ENCODE measurements at regions not wholly inside any gene's neighbourhood (a gene's known extent, or its start where the extent isn't known, plus 50 kb on each side); places are given as distances from the start of the nearest gene placed in this dataset.
"Not testable (repeated sequence)": the region's sequence is repeated elsewhere in the genome, so short reads cannot be mapped to it uniquely, and the experiment has no call there.

DNA sequence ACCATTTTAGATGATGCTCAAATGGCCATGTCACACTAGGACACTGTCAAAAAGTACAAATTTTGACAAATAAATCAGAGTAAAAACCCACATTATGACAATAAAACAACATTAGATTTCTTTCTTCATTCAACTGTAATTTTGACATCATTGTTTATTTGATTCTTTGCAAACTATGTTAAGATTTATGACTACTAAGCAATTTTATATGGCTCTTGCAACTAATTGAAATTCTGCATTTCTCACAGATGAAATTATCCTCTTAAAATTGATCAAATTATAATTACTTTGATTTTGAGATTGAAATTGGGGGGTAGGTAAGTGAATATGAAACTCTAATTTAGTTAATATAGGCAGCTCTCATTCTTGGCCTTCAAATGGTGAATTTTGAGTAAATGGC, 59.8 kb downstream of the ATOH1 start:
- DNase-seq = no peak

DNA sequence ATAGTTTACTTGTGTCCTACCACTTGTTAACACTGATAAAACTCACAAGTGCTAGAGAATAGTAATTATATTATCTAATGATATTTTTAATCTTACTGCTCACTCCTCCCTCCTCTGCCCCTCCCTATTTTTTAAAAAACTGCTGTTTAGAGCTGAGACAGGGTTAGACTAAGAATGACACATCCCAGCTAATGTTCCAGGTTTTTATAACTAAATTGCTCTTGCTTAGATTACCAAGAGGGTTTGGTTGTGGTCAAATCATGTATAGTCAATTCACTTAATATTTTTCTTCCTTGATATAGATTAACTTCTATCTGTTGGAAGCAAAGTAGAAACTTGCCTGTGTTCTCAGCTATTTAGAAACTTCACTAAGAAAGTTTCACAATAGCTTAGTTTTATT, 60.2 kb downstream of the ATOH1 start:
- DNase-seq = no peak

DNA sequence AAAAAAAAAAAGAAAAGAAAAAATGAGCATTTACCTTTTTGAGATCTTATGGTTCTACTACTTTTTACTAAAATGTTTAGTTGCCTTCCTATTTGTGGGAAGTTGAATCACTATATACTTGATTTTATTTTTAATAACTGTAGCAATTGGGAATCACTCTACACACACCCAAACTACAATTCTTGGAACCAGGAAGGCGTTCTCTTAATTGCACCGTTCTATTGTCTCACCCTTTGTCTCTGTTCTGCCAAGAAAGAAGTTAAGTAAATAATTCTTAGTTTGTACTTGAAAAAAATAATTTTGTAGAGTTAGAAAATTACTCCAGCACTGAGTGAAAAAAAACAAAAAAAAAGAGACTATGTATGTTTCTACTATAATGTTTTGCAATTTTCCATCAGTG, 62.7 kb downstream of the ATOH1 start:
- no peak for DNase-seq

DNA sequence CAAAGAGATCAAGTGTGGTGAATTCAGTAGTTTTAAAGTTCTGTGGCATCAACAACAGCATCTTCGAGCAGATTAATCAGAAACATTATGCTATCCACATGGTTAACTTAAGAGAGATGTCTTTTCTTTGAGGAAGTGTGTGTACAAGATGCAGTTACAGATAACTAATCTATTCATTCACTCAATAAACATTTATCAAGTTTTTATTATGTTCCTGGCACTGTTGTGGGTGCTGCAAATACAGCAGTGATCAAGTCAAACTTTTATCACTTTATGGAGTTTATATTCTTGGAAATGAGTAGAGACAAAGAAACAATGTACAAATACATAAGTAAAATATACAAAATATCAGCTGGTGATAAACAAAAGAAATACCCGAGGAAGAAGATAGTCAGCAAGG, 66.4 kb downstream of the ATOH1 start:
- no peak for DNase-seq

DNA sequence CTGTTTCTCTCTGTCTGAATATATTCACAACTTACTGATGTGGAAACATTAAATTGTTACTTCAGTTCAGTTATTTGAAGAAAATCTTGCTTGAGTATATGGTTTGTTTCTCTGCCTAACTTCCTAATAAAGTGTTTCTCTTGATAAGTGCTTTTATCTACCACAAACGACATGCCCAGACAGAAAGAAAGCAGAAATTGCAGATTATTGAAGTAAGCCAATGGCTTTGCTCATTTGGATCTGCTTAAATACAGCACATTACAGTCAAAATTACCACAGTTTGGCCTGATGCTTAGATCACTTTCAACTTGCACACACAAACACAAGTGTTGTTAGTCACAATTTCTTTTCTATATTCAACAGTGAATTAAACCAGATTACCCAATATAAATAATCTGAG, 68.0 kb downstream of the ATOH1 start:
- no peak for DNase-seq

DNA sequence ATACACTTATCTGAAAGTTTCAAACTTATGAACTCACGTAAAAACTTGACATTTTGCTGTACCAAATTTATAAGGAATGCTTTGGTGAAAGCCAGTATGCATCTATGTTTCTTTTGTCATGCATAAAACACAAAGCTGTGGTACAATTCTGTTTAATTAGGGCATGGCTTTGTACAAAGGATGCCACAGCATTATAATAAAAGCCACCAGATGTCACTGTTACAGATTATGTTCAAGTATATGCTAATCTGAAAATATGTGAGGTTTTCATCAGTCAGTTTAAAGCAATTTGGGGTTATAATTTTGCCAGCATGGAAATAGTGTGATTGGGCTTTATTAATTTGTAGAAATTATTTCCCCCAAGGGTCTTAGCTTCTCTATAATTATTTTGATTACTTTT, 69.0 kb downstream of the ATOH1 start:
- DNase-seq = no peak

DNA sequence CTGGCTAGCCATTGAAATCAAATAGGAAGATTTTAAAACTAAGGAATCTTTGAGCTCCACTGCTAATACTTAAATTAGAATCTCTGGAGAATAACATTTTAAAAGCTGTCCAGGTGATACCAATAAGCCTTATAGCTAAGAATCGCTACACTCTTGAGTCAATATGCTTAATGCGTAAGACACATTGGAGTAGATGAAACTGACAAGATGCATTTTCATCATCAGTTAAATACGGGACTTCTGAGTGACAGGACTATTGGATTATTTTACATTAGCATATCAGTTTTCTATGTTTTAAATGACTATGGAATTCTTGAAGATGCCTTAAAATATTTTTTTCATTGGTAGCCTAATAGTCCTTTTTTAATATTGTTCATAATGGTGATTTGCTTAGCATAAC, 80.2 kb downstream of the ATOH1 start:
- no peak for DNase-seq

DNA sequence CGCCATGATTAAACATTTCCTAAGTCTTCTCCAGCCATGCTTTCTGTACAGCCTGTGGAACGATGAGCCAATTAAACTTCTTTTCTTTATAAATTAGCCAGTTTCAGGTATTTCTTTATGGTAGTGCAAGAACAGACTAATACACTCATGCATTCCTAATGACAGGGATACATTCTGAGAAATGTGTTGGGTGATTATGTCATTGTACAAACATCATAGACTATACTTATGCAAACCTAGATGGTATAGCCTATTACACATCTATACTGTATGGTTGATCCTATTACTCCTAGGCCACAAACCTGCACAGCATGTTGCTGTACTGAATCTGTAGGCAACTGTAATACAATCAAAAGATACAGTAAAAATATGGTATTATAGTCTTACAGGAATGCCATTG, 83.1 kb downstream of the ATOH1 start:
- no peak for DNase-seq

DNA sequence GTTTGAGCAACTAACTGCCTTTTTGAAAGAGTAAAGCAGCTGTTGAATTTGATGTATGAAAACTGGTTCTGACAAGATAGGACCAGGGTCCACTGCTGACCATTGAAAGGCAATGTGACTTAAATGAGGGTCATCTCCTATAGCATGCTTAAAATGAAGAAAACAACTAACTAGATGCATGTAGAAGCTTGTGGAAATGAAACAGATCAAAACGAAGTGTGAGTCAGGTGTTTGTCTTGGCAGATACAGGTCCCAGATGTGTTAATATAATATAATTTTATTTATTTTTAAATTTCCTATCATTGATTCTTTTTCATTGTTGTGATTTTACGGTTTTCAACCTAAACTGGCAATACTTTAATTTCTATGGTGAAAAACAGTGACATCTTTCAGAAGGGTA, 83.6 kb downstream of the ATOH1 start:
- no peak for DNase-seq

DNA sequence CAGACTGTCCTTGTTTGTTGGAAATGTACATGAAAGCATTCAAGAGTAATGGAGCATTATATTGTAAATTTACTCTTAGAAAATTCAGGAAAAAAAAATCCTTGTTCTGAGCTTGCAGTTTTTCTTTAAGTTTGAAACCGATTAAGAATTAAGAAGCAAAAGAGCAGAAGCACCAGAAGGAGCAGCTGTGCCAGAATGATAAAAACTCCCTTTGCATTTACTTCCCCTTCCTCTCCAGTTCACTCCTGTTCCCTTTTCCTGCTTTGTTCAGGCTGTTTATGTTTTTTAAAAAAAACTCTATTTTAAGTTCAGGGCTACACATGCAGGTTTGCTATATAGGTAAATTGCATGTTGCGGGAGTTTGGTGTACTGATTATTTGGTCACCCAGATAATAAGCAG, 90.3 kb downstream of the ATOH1 start:
- no peak for DNase-seq

DNA sequence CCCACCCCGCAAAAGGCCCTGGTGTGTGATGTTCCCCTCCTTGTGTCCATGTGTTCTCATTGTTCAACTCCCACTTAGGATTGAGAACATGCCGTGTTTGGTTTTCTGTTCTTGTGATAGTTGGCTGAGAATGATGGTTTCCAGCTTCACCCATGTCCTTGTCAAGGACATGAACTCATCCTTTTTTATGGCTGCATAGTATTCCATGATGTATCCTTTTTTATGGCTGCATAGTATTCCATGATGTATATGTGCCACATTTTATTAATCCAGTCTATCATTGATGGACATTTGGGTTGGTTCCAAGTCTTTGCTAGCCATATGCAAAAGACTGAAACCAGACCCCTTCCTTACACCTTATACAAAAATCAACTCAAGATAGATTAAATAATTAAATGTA, 95.0 kb downstream of the ATOH1 start:
- not testable (repeated sequence) for DNase-seq

DNA sequence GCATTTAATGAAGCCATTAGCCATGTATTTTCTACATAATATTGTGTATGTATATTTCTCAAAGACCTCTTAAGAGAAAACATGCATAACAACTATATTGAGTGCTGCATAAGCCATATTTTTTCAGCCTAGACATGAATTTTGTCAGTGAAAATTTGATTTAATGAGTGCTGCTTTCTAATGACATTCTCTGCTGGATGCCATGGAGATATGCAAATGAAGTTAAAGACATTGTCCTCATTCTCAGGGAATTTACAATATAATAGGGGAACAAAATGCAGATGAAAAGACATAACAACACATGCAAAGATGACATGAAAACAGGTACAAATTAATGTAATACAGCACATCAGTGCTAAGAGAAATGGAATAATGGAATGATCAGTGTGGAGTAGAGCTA, 118.7 kb downstream of the ATOH1 start:
- no peak for DNase-seq

DNA sequence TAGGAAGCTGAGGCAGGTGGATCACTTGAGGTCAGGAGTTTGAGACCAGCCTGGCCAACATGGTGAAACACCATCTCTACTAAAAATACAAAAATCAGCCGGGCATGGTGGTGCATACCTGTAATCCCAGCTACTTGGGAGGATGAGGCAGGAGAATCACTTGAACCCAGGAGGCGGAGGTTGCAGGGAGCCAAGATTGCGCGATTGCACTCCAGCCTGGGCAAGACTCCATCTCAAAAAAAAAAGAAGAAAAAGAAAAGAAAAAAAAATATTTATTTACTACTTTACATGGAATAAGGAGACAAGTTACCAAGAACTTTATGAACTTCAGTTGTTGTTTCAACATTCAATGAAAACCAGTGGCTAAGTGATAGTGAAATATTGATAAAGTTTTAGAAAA, 121.7 kb downstream of the ATOH1 start:
- not testable (repeated sequence) for DNase-seq

DNA sequence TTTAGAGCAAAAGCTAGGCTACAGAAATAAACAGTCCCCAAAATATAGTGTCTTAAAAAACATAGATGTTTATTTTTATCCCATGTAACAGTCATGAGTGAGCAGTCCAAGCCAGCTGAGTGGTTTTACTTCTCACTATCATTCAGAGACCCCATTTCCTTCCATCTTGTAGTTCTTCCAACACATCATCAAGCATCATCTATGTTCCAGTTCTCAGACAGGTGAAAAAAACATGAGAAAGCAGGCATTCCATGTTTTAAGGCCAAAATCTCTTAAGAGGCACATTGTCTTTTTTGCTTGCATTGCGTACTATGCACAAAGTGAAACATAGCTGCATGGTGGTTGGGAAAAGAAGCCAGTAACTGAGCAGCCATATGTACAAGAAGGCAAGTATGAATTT, 128.6 kb downstream of the ATOH1 start:
- no peak for DNase-seq

DNA sequence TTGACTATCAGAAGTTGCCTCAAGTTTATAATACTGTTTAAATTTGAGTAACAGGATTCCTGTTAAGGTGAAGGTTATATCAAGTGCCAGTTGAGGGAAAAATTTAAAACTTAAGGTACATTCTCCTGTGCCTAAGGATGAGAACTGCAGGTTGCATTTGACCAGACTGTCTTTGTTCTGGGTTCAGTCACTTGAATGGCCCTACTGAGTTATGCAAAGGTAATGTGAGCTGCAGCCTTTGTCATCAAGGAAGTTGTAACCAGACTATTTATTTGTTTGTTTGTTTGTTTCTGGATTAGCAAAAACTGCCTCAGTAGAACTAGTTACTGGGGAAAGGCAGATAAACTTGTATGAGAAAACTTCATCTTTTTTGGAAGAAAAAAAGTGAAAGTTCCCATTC, 131.9 kb downstream of the ATOH1 start:
- no peak for DNase-seq

DNA sequence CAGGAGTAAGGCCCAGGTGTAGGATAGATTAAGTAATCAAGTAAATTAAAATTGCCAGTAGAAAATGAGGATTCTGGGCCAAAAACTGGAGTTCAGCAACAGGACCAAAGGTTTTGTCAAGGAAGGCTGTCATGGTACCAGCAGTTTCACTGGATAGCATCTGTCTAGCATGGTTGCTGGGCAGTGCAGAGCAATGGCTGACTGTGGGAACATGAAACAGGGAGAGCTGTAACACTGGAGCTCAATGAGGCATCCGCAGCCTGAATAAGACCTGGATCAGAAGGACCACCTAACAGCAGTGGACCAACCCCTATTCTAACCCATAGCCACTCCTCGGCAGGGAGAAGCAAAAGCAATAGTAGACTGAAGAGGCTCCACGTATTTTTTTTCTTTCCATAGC, 132.4 kb downstream of the ATOH1 start:
- DNase-seq = no peak

DNA sequence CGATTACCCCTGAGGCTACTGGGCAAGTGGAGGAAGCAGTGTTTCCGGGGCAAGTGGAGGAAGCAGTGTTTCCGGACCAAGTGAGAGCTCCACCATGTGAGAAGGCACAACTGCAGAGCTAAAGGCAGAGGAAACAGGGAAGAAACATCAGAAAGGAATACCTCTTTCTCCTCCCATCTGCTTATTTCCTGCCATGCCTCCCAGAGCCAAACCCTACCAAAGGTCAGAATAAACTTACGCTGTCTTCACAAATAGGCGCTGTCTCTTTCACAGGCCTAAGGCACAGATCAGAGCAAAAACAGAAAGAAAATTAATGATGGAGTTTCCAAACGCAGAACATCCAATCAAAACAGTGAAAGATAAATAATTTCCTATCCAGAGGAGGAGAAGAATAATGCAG, 153.0 kb downstream of the ATOH1 start:
- DNase-seq = no peak

DNA sequence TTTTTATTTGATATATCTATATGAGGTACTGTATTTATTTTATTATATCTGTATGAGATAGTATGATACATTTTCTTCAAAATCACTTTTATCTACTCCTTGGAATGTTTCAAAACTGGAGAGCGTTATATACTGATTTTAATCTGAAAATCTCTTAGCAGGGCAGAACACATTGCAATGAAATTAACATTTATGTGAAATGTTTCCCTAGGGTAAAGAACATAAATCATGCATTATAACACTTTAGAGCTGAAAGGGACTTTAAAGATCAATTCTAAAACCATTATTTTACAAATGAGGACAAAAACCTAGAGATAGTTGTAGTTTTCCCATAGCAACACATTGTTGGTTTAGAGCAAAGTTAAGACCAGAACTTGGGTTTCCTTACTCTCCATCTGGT, 153.7 kb downstream of the ATOH1 start:
- no peak for DNase-seq

DNA sequence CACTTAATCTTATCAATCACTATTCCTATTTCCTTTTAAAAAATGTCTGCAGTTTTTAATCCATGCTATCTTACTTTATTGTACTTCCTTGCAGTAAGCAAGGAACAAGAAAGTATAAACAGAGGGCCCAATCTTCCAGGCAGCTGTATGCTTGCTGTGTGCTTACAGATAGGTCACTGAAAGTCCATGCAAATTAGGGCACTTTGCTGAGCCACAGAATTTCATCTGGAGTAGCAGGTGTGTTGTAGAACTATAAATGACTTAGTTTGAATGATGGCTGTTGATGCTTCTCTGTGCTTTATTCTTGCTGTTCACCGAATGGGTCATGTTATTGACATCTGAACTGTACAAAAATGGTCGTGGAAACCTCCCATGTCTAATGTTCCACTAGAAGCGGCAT, 154.6 kb downstream of the ATOH1 start:
- DNase-seq = no peak

DNA sequence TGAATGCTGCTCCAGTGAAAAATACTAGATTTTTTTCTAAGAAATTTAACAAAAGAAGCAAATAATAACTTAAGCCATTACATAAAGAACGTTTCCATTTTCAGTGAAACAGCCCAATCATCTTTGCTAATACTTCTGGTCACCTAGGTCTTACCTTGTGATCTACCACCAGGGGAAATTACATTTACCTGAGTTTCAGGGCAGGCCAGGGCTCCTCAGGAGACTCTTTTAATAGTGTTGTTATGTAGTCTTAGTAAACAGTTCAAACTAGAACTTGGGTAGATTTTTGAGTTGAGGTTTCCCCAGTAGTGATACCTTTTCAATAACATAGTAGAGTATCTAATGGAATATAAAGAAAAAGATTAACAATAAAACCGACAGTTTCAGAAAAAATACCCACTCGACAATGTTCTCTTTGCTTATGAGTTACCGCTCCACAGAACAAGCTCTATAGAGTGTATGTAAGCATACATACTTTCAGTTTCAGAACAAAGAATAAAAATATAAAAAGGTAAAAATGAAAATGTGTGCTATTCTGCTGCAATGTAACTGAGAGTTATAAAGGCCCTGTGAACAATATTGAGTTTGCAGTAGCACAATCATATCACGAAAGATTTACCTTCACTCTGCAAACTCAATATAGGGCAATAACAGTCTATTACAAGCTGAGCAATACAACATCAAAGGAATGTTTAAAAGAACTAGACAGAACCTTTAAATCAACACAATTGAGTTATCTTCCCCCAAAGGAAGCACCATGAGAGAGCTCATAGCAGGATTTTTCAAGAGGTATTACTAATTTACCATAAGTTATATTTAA, 165.8 kb downstream of the ATOH1 start:
- DNase-seq = no peak

DNA sequence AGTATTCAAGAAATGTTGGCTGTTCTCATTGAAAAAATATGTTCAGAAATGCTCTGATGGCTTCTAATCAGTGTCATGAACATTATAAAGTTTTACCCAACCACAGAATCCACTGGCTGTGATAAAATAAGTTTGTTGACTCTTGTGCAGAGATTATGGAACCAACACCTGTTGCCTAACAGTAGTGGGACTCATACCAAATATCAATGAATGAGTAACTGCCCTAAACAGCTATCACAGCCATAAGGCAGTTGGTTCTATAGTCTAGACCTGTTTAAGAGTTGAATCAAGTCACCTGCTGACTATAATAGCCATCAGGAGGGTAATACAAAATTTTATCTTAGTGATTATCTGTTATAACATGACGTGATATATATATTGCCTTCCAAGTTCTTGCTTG, 168.3 kb downstream of the ATOH1 start:
- DNase-seq = no peak

DNA sequence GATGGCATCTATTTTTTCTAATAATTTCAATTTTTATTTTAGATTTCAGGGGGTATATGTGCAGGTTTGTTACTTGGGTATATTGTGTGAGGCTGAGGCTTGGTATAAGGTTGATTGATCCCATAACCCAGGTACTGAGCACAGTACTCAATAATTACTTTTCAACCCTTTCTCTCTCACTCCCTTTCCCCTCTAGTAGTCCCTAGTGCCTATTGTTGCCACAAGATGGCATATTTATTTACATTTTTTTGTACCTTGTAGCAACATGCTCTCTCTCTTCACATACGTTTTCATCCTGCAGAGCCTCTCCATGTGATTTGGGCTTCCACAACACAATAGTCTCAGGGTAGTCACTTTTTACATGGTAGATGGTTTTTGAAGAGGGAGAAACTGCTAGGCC, 172.0 kb downstream of the ATOH1 start:
- DNase-seq = no peak

DNA sequence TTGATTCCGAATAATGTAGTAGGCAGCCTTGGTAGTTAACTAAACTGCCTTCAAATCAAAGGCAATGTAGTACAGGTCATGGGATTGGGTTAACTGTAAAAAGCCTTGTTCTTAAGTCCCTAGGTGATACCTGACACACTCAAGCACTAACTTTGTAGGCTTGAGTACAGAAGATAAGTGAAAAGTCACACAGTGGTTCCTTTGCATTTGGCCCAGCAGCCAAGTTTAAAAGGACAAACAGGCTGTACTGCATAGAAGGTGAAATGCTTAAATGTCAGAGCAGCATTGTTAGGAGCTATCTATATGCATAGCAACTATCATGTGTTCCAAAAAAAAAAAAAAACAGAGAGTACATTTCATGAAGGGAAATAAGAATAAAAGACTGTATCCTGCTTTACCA, 178.4 kb downstream of the ATOH1 start:
- DNase-seq = no peak

DNA sequence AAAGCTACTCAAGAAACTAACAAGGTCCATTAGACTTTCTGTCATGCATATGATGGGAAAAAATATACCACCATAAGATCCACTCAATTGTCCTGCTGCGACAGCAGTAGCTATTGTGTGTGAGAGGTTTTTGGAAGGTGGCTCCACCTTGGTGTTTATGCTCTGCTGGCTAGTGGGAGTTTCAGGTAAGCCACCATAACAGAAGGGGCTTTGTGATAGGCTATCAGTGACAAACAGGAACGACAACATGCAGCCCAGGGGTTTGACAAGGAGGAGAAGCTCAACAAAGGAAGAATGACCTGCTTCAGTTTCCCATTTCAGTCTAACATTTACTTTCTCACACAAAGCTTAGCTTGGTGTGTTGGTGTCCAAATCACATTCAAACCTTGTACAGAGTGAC, 182.6 kb downstream of the ATOH1 start:
- no peak for DNase-seq

DNA sequence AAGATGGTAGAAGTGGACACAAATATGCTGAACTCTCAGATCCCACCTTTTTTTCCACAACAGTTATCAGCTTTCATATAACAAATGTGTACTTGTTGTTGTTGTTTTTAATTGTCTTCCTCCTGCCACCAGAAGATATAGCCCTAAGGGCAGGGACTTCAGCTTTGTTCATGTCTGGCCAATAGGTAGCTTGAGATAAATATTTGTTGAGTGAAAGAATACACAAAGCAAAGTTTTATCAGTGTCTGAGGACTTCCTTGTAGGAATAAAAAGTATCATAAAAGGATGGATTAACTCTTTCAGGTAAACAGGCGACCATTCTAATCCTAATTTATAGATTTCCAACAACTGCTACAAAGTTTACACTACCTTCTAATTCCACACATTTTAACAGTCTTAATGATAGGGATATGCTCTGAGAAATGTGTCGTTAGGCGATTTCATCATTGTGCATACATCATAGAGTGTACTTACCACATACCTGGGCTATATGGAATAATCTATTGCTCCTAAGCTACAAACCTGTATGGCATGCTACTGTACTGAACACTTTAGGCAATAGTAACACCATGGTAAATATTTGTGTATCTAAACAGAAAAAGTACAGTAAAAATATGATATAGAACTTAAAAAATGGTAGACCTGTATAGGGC, 186.1 kb downstream of the ATOH1 start:
- no peak for DNase-seq

All from inflammatory macrophage treated with lipopolysaccharide for 4 hours (primary cell).